B cell (primary cell): ENCODE measurements at regions not wholly inside any gene's neighbourhood (a gene's known extent, or its start where the extent isn't known, plus 50 kb on each side); places are given as distances from the start of the nearest gene placed in this dataset.
"Not testable (repeated sequence)": the region's sequence is repeated elsewhere in the genome, so short reads cannot be mapped to it uniquely, and the experiment has no call there.

Source experiments
- ATAC-seq: fragments of 200-7000 bp; cut with Tn5 transposase; one replicate; pipeline ENCODE4 v1.10.0; 2021; ENCODE audit warnings: low read depth, mild to moderate bottlenecking, moderate number of reproducible peaks, moderate library complexity
- CTCF ChIA-PET: fragments of 350-600 bp; sonication (Branson Sonifier 250); formaldehyde crosslinking; loops from one replicate; lab custom pipeline; 2021; ENCODE audit warnings: antibody characterized with exemption, inconsistent platforms; lab: Charles Lee
- POLR2A ChIA-PET: fragments of 350-600 bp; sonication (Branson Sonifier 250); formaldehyde crosslinking; loops from one replicate; lab custom pipeline; 2021; ENCODE audit warnings: antibody characterized with exemption; lab: Charles Lee
- DNase-seq: peaks from one replicate; pipeline ENCODE4 v3.0.0; 2013
- H2AFZ ChIP-seq: 2 replicates; pipeline ENCODE4 v1.6.1; 2012; ENCODE audit warnings: mild to moderate bottlenecking, low read depth, low read length; ENCODE audit not compliant: insufficient read depth, poor library complexity, severe bottlenecking
- H3K27ac ChIP-seq, 2 donors: 1 replicate in 1 of 2; 2 replicates in 1 of 2; pipeline ENCODE4 v1.5.1; 2012 to 2013; ENCODE audit warnings: low read length in 2 of 2, mild to moderate bottlenecking in 2 of 2, moderate library complexity in 1 of 2
- H3K27me3 ChIP-seq, 4 experiments: fragments of 200-600 bp in 1 of 4; sonication (generic) in 1 of 4; replicated peaks in 1 of 4; 1 replicate in 2 of 4; 2 replicates in 2 of 4; pipeline versions ENCODE4 v1.6.1 to v1.7.0; 2013 to 2016; ENCODE audit warnings: low read length in 3 of 4, mild to moderate bottlenecking in 2 of 4, mixed read lengths in 1 of 4, moderate library complexity in 1 of 4; ENCODE audit not compliant: insufficient read depth in 4 of 4, control insufficient read depth in 3 of 4; ENCODE audit errors: control extremely low read depth in 1 of 4
- H3K36me3 ChIP-seq, 2 experiments: replicated peaks in 1 of 2; 1 replicate in 1 of 2; 2 replicates in 1 of 2; pipeline versions ENCODE4 v1.6.1 to v1.7.1; 2013; ENCODE audit warnings: low read length in 1 of 2; ENCODE audit not compliant: insufficient read depth in 2 of 2, control insufficient read depth in 1 of 2; ENCODE audit errors: control extremely low read depth in 1 of 2, extremely low read depth in 1 of 2
- H3K4me1 ChIP-seq, 2 donors: fragments of 200-600 bp in 1 of 2; sonication (generic) in 1 of 2; 1 replicate in 1 of 2; 2 replicates in 1 of 2; pipeline versions ENCODE4 v1.5.1 to v1.6.1; 2013 to 2017; ENCODE audit warnings: low read length in 2 of 2; ENCODE audit not compliant: control insufficient read depth in 2 of 2, insufficient read depth in 2 of 2
- H3K4me2 ChIP-seq: replicated peaks from 2 replicates; pipeline ENCODE3; 2012; ENCODE audit warnings: mild to moderate bottlenecking, low read depth, low read length; ENCODE audit not compliant: poor library complexity, severe bottlenecking
- H3K4me3 ChIP-seq, 5 experiments: fragments of 200-600 bp in 1 of 5; sonication (generic) in 1 of 5; 1 replicate in 3 of 5; 2 replicates in 2 of 5; pipeline versions ENCODE4 v1.5.1 to v1.7.0; 2011 to 2016; ENCODE audit warnings: low read length in 4 of 5, mild to moderate bottlenecking in 4 of 5, low read depth in 2 of 5, control low read depth in 1 of 5, moderate library complexity in 1 of 5; ENCODE audit not compliant: insufficient read depth in 1 of 5; ENCODE audit errors: control extremely low read depth in 1 of 5, extremely low read depth in 1 of 5
- H3K79me2 ChIP-seq: fragments of 200-600 bp; sonication (generic); one replicate; pipeline ENCODE4 v1.6.0; 2016; ENCODE audit warnings: low read length; ENCODE audit not compliant: control insufficient read depth, insufficient read depth
- H3K9ac ChIP-seq: fragments of 200-600 bp; sonication (generic); 2 replicates; pipeline ENCODE4 v1.6.1; 2017; ENCODE audit warnings: mild to moderate bottlenecking, low read length, moderate library complexity
- H3K9me3 ChIP-seq, 3 donors: one replicate each; pipeline versions ENCODE4 v1.6.1 to v1.7.1; 2013; ENCODE audit warnings: low read length in 2 of 3; ENCODE audit not compliant: control insufficient read depth in 2 of 3, insufficient read depth in 1 of 3; ENCODE audit errors: control extremely low read depth in 1 of 3
- H4K20me1 ChIP-seq: 2 replicates; pipeline ENCODE4 v1.6.0; 2012; ENCODE audit warnings: mild to moderate bottlenecking, low read length; ENCODE audit not compliant: insufficient read depth, control insufficient read depth, poor library complexity, severe bottlenecking
- H3K27ac Mint-ChIP-seq: one replicate; pipeline ENCODE4 v1.8.0; 2021; ENCODE audit warnings: mixed read lengths
- H3K27me3 Mint-ChIP-seq: one replicate; pipeline ENCODE4 v1.8.0; 2021; ENCODE audit warnings: mixed read lengths
- H3K4me1 Mint-ChIP-seq: one replicate; pipeline ENCODE4 v1.8.0; 2021; ENCODE audit warnings: mixed read lengths
- H3K4me3 Mint-ChIP-seq: one replicate; pipeline ENCODE4 v1.8.0; 2021; ENCODE audit warnings: mixed read lengths
- H3K9me3 Mint-ChIP-seq: one replicate; pipeline ENCODE4 v1.8.0; 2022; ENCODE audit warnings: mixed read lengths; ENCODE audit not compliant: insufficient read depth
- CTCF ChIP-seq: fragments of 200-600 bp; IDR thresholded peaks from one replicate; pipeline ENCODE4 v1.8.0; 2022; ENCODE audit warnings: antibody characterized with exemption, mild to moderate bottlenecking
- EZH2 ChIP-seq: IDR thresholded peaks from 2 replicates; pipeline ENCODE4 v1.6.1; 2012; ENCODE audit warnings: borderline replicate concordance, low read depth, mild to moderate bottlenecking, moderate library complexity, low read length; ENCODE audit not compliant: insufficient read depth, poor library complexity, severe bottlenecking
- WGBS: methylation state at CpG from one replicate; pipeline ENCODE4 v1.1.5; 2013; ENCODE audit warnings: missing lambda C conversion rate; ENCODE audit not compliant: insufficient coverage; 5-methylcytosine and 5-hydroxymethylcytosine counted together
- intact Hi-C: fragments of 100-400 bp; cut with micrococcal nuclease; formaldehyde crosslinking; loops from one replicate; pipeline ENCODE4 v1.10.0; 2022

GRCh38 chr7:142450695-142451094 lies 192.8 kb upstream of the PRSS58 start:
- H3K9me3 ChIP-seq: no peaks in the 10 kb centered on the region
- WGBS: 100% methylated on average over 2 of the region's 2 CpGs
- DNase-seq (no peak), ATAC-seq (no peak)
- H3K27me3 Mint-ChIP-seq: peaks cover 30% of the 10 kb centered on the region
- no peaks in the 10 kb centered on the region for H3K4me1 Mint-ChIP-seq
- H3K27me3 ChIP-seq: no peaks in the 10 kb centered on the region
- no peaks in the 10 kb centered on the region for H4K20me1 ChIP-seq
- H3K9ac ChIP-seq: no peak overlapping the region
- H3K4me3 Mint-ChIP-seq: no peak overlapping the region
- no peaks in the 10 kb centered on the region for H3K9me3 Mint-ChIP-seq
- no peaks in the 10 kb centered on the region for H3K4me1 ChIP-seq
- CTCF ChIA-PET: no interaction called here
- intact Hi-C loops: no loop called here
- H3K36me3 ChIP-seq: no peaks in the 10 kb centered on the region
- no peak overlapping the region for H3K27ac ChIP-seq
- no peaks in the 10 kb centered on the region for H3K79me2 ChIP-seq
- H2AFZ ChIP-seq: no peak overlapping the region
- TF ChIP-seq CTCF (no peak), EZH2 (no peak)
- H3K4me3 ChIP-seq: no peak overlapping the region
- no peak overlapping the region for H3K27ac Mint-ChIP-seq
- H3K4me2 ChIP-seq: no peak overlapping the region
- POLR2A ChIA-PET: no interaction called here

DNA sequence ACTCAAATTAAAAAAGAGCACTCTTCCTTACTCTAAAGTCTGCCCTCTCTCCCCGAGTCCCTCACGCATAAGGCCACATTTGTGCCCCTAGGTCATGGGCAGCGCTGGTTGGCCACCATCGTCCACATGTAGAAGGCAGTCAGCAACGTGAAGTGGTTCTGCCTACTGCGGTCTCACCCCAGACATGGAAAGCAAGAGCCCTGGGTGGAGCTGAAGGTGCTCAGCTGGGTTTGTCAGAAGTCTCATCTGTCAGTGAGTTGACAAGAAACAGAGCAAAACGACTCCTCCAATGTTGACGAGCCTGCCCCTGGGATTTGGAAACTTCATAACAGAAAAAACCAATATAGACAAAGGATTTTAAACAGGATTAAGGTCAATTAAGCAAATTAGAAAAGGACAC lies 192.3 kb upstream of the PRSS58 start:
- no peaks in the 10 kb centered on the region for H3K79me2 ChIP-seq
- H3K9me3 ChIP-seq: no peaks in the 10 kb centered on the region
- no peak for DNase-seq
- H3K4me1 ChIP-seq: no peaks in the 10 kb centered on the region
- no peaks in the 10 kb centered on the region for H3K27me3 ChIP-seq
- H3K4me2 ChIP-seq: no peak overlapping the region
- no peak for ATAC-seq
- Mint-ChIP-seq H3K4me3 (no peak overlapping the region), H3K27ac (no peak overlapping the region), H3K27me3 (peaks cover 28% of the 10 kb centered on the region), H3K4me1 (no peaks in the 10 kb centered on the region), H3K9me3 (no peaks in the 10 kb centered on the region)
- H3K4me3 ChIP-seq: no peak overlapping the region
- WGBS: 84% methylated on average over 6 of the region's 8 CpGs
- intact Hi-C loops: no loop called here
- no peaks in the 10 kb centered on the region for H4K20me1 ChIP-seq
- TF ChIP-seq EZH2 (no peak), CTCF (no peak)
- no peak overlapping the region for H2AFZ ChIP-seq
- ChIA-PET POLR2A (no interaction called here), CTCF (no interaction called here)
- no peaks in the 10 kb centered on the region for H3K36me3 ChIP-seq
- no peak overlapping the region for H3K9ac ChIP-seq
- no peak overlapping the region for H3K27ac ChIP-seq

DNA sequence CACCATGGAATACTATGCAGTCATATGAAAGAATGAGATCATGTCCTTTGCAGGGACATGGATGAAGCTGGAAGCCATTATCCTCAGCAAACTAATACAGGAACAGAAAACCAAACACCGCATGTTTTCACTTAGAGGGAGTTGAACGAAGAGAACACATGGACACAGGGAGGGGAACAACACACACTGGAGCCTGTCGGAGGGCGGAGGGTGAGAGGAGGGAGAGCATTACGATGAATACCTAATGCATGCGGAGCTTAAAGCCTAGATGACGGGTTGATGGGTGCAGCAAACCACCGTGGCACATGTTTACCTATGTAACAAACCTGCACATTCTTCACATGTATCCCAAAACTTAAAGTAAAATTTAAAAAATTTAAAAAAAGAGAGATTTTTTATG lies 191.0 kb upstream of the PRSS58 start:
- intact Hi-C loops, H3K4me3 ChIP-seq: not testable (repeated sequence)
- peaks cover 32% of the 10 kb centered on the region for H3K27me3 Mint-ChIP-seq

More for the DNA sequence above, 191.0 kb upstream of the PRSS58 start:
- POLR2A ChIA-PET, ATAC-seq, H2AFZ ChIP-seq, H3K9ac ChIP-seq, H3K27ac ChIP-seq, DNase-seq, H3K36me3 ChIP-seq, H3K4me2 ChIP-seq, H3K79me2 ChIP-seq, H3K9me3 Mint-ChIP-seq, H4K20me1 ChIP-seq, H3K4me1 ChIP-seq, H3K27me3 ChIP-seq, H3K4me1 Mint-ChIP-seq, H3K9me3 ChIP-seq, H3K27ac Mint-ChIP-seq, H3K4me3 Mint-ChIP-seq: not testable (repeated sequence)
- CTCF ChIA-PET: interaction anchor here (1.3 kb wide), 1 partner anchor 10 kb away, joined by 4 read pairs; no protein-coding TSS in a partner anchor
- no CpG with 5 or more reads among the region's 8 CpGs for WGBS
